Thyroid gland (tissue), 4 donors: ENCODE measurements at regions not wholly inside any gene's neighbourhood (a gene's known extent, or its start where the extent isn't known, plus 50 kb on each side); places are given as distances from the start of the nearest gene placed in this dataset.

Experiments
- DNase-seq, 2 donors: peaks; one replicate each; pipeline ENCODE4 v3.0.0-alpha.2; 2019
- H3K27ac ChIP-seq, 3 donors: fragments of 200-600 bp; sonication (generic); 1 replicate in 2 of 3; 2 replicates in 1 of 3; pipeline ENCODE4 v1.5.1; 2016 to 2019; ENCODE audit warnings: mild to moderate bottlenecking in 1 of 3, moderate library complexity in 1 of 3
- H3K27me3 ChIP-seq: fragments of 200-600 bp; sonication (generic); one replicate; pipeline ENCODE4 v1.5.1; 2019
- H3K36me3 ChIP-seq, 2 donors: fragments of 200-600 bp; sonication (generic); one replicate each; pipeline ENCODE4 v1.5.1; 2016 to 2019
- H3K4me1 ChIP-seq, 2 donors: fragments of 200-600 bp; sonication (generic); one replicate each; pipeline ENCODE4 v1.5.1; 2017 to 2019
- H3K4me3 ChIP-seq, 3 donors: fragments of 200-600 bp; sonication (generic); replicated peaks in 1 of 3; 1 replicate in 2 of 3; 2 replicates in 1 of 3; pipeline ENCODE4 v1.5.1; 2016; ENCODE audit warnings: mild to moderate bottlenecking in 1 of 3
- H3K9me3 ChIP-seq: fragments of 200-600 bp; sonication (generic); one replicate; pipeline ENCODE4 v1.5.1; 2017
- CTCF ChIP-seq, 6 experiments: fragments of 200-600 bp in 3 of 6; fragments of 450-650 bp in 3 of 6; sonication (generic) in 3 of 6; IDR thresholded peaks; one replicate each; pipeline ENCODE4 v1.5.1; 2016 to 2019; ENCODE audit warnings: antibody characterized with exemption in 6 of 6, mild to moderate bottlenecking in 2 of 6, inconsistent platforms in 1 of 6, moderate library complexity in 1 of 6
- POLR2A ChIP-seq, 2 donors: fragments of 450-650 bp; IDR thresholded peaks; one replicate each; pipeline ENCODE4 v1.6.1; 2017; ENCODE audit warnings: antibody characterized with exemption in 2 of 2, mild to moderate bottlenecking in 2 of 2, moderate library complexity in 1 of 2
- WGBS, 2 donors: methylation state at CpG; one replicate each; pipeline ENCODE4 v1.1.5; 2017; 5-methylcytosine and 5-hydroxymethylcytosine counted together
- intact Hi-C: fragments of 100-400 bp; cut with DNase I; formaldehyde crosslinking; loops from one replicate; pipeline ENCODE4 v1.15.1; 2023

GRCh38 chr19:28726533-28727479, 486.1 kb downstream of the UQCRFS1 start:
- Histone ChIP-seq H3K9me3 (no peaks in the 10 kb centered on the region), H3K4me3 (no peak overlapping the region), H3K27me3 (peaks cover 4% of the 10 kb centered on the region), H3K27ac (no peak overlapping the region), H3K36me3 (no peaks in the 10 kb centered on the region), H3K4me1 (no peaks in the 10 kb centered on the region)
- intact Hi-C loops = no loop called here
- no peak for DNase-seq
- TF ChIP-seq CTCF (IDR thresholded peaks at IDR 0.05) (no peak), POLR2A (IDR thresholded peaks at IDR 0.05) (no peak)
- 28 to 53% methylated on average over 36 to 39 of the region's 46 CpGs for WGBS, 2 donors

GRCh38 chr19:28718909-28719308, 494.0 kb downstream of the UQCRFS1 start:
- no peak overlapping the region for H3K4me3 ChIP-seq
- H3K9me3 ChIP-seq = no peaks in the 10 kb centered on the region
- no peaks in the 10 kb centered on the region for H3K27me3 ChIP-seq
- no peak for DNase-seq
- WGBS, 2 donors = 89 to 92% methylated on average over 3 of the region's 3 CpGs
- H3K27ac ChIP-seq = no peak overlapping the region
- no peaks in the 10 kb centered on the region for H3K36me3 ChIP-seq
- intact Hi-C loops = loop anchor here (10.0 kb wide), 1 partner anchor 254 kb away; no protein-coding TSS in a partner anchor
- no peak for TF ChIP-seq POLR2A (IDR thresholded peaks at IDR 0.05)
- no peak for TF ChIP-seq CTCF (IDR thresholded peaks at IDR 0.05)
- no peaks in the 10 kb centered on the region for H3K4me1 ChIP-seq

GRCh38 chr19:28715157-28715556, 497.8 kb downstream of the UQCRFS1 start:
- intact Hi-C loops = loop anchor here (10.0 kb wide), 1 partner anchor 250 kb away; no protein-coding TSS in a partner anchor
- Histone ChIP-seq H3K27ac (no peak overlapping the region), H3K36me3 (no peaks in the 10 kb centered on the region), H3K9me3 (no peaks in the 10 kb centered on the region), H3K27me3 (no peaks in the 10 kb centered on the region), H3K4me1 (no peaks in the 10 kb centered on the region), H3K4me3 (no peak overlapping the region)
- TF ChIP-seq CTCF (IDR thresholded peaks at IDR 0.05) (no peak), POLR2A (IDR thresholded peaks at IDR 0.05) (no peak)
- WGBS, 2 donors = 93 to 95% methylated on average over 3 of the region's 3 CpGs
- DNase-seq = no peak

GRCh38 chr19:28711411-28711810, 501.5 kb downstream of the UQCRFS1 start:
- Histone ChIP-seq H3K27me3 (no peaks in the 10 kb centered on the region), H3K27ac (no peak overlapping the region), H3K36me3 (no peaks in the 10 kb centered on the region), H3K4me3 (no peak overlapping the region), H3K4me1 (no peaks in the 10 kb centered on the region), H3K9me3 (no peaks in the 10 kb centered on the region)
- TF ChIP-seq CTCF (IDR thresholded peaks at IDR 0.05) = no peak
- TF ChIP-seq POLR2A (IDR thresholded peaks at IDR 0.05) = no peak
- intact Hi-C loops = loop anchor here (10.0 kb wide), 1 partner anchor 247 kb away; no protein-coding TSS in a partner anchor
- WGBS, 2 donors = 85 to 89% methylated on average over 3 of the region's 3 CpGs
- no peak for DNase-seq

- no peaks in the 10 kb centered on the region for H3K36me3 ChIP-seq
- intact Hi-C loops = loop anchor here (10.0 kb wide), 1 partner anchor 245 kb away; no protein-coding TSS in a partner anchor
- no peak for DNase-seq
Observed at GRCh38 chr19:28710278-28710677, 502.7 kb downstream of the UQCRFS1 start.

More at GRCh38 chr19:28710278-28710677, 502.7 kb downstream of the UQCRFS1 start:
- TF ChIP-seq CTCF (IDR thresholded peaks at IDR 0.05) = peak; percentile 36 to 73 (median 62)
- TF ChIP-seq POLR2A (IDR thresholded peaks at IDR 0.05) = no peak
- Histone ChIP-seq H3K4me3 (no peak overlapping the region), H3K9me3 (no peaks in the 10 kb centered on the region), H3K27me3 (no peaks in the 10 kb centered on the region), H3K27ac (no peak overlapping the region), H3K4me1 (no peaks in the 10 kb centered on the region)
- WGBS, 2 donors = 5 to 6% methylated on average over 3 of the region's 3 CpGs
